Adrenal gland (tissue), 9 donors: ENCODE measurements at regions not wholly inside any gene's neighbourhood (a gene's known extent, or its start where the extent isn't known, plus 50 kb on each side); places are given as distances from the start of the nearest gene placed in this dataset.

Experiments used
- DNase-seq, 7 donors: peaks; one replicate each; pipeline ENCODE4 v3.0.0-alpha.2; 2019 to 2020
- H3K27ac ChIP-seq, 5 donors: fragments of 200-600 bp; sonication (generic) in 4 of 5; 1 replicate in 3 of 5; 2 replicates in 2 of 5; pipeline versions ENCODE4 v1.5.1 to v1.8.0; 2016 to 2020; ENCODE audit warnings: mild to moderate bottlenecking in 1 of 5
- H3K27me3 ChIP-seq: fragments of 200-600 bp; 2 replicates; pipeline ENCODE4 v1.8.0; 2021
- H3K36me3 ChIP-seq, 2 donors: fragments of 200-600 bp; replicated peaks in 1 of 2; 1 replicate in 1 of 2; 2 replicates in 1 of 2; pipeline versions ENCODE4 v1.5.1 to v1.8.0; 2018 to 2022
- H3K4me1 ChIP-seq, 2 donors: fragments of 200-600 bp; replicated peaks in 1 of 2; 1 replicate in 1 of 2; 2 replicates in 1 of 2; pipeline versions ENCODE4 v1.5.1 to v1.8.0; 2018 to 2021
- H3K4me3 ChIP-seq, 4 donors: fragments of 200-600 bp; sonication (generic) in 3 of 4; one replicate each; pipeline ENCODE4 v1.5.1; 2016 to 2018
- H3K9me3 ChIP-seq, 3 donors: fragments of 200-600 bp; sonication (generic) in 1 of 3; replicated peaks in 1 of 3; 1 replicate in 2 of 3; 2 replicates in 1 of 3; pipeline versions ENCODE4 v1.5.1 to v1.8.0; 2016 to 2021
- CTCF ChIP-seq, 6 experiments: fragments of 450-650 bp in 4 of 6; fragments of 200-600 bp in 2 of 6; sonication (generic) in 1 of 6; IDR thresholded peaks; 1 replicate in 5 of 6; 2 replicates in 1 of 6; pipeline versions ENCODE4 v1.5.1 to v1.8.0; 2016 to 2021; ENCODE audit warnings: antibody characterized with exemption in 6 of 6, mild to moderate bottlenecking in 2 of 6, moderate library complexity in 1 of 6
- POLR2A ChIP-seq, 2 donors: fragments of 450-650 bp; IDR thresholded peaks; one replicate each; pipeline ENCODE4 v1.6.1; 2017; ENCODE audit warnings: antibody characterized with exemption in 2 of 2, mild to moderate bottlenecking in 2 of 2, moderate library complexity in 1 of 2
- WGBS, 4 donors: extraction: QIAGEN DNeasy Blood & Tissue Kit in 2 of 4; methylation state at CpG; one replicate each; pipeline versions ENCODE4 v1.1.5 to v1.1.7; 2013 to 2017; 5-methylcytosine and 5-hydroxymethylcytosine counted together
- intact Hi-C, 2 donors: fragments of 100-400 bp; cut with DNase I; formaldehyde crosslinking; loops; one replicate each; pipeline versions ENCODE4 v1.14.1 to v1.15.0; 2022 to 2023
- donor health status: healthy with polysubstance abuse.
- donor health status: Bipolar disorder and iron deficiency.
- donor health status: DM: yes; HTN: yes; CAD: no.
- donor health status: DM: no; HTN: no; CAD: no.
- donor health status: DM: no; HTN: no; CAD: no.

GRCh38 chr6:170084166-170084730, 206.6 kb downstream of the DLL1 start:
- Histone ChIP-seq H3K4me3 (no peak overlapping the region), H3K27ac (no peak overlapping the region), H3K9me3 (no peaks in the 10 kb centered on the region), H3K4me1 (no peaks in the 10 kb centered on the region), H3K36me3 (no peaks in the 10 kb centered on the region), H3K27me3 (no peaks in the 10 kb centered on the region)
- 82 to 92% (median 90%) methylated on average over 15 to 19 of the region's 21 CpGs for WGBS, 4 donors
- peak in 2 of 7 donors; percentile 6 to 14 for DNase-seq
- no peak for TF ChIP-seq CTCF (IDR thresholded peaks at IDR 0.05)
- TF ChIP-seq POLR2A (IDR thresholded peaks at IDR 0.05) = no peak
- intact Hi-C loops = no loop called here

GRCh38 chr6:170083236-170084051, 207.4 kb downstream of the DLL1 start:
- H3K4me3 ChIP-seq = no peak overlapping the region
- WGBS, 4 donors = 87 to 90% (median 89%) methylated on average over 29 to 33 of the region's 33 CpGs
- H3K36me3 ChIP-seq = no peaks in the 10 kb centered on the region
- no peak overlapping the region for H3K27ac ChIP-seq
- DNase-seq = peak in 2 of 7 donors; percentile 3 to 33
- intact Hi-C loops = no loop called here
- H3K27me3 ChIP-seq = no peaks in the 10 kb centered on the region
- no peaks in the 10 kb centered on the region for H3K4me1 ChIP-seq
- no peaks in the 10 kb centered on the region for H3K9me3 ChIP-seq
- TF ChIP-seq POLR2A (IDR thresholded peaks at IDR 0.05) (no peak), CTCF (IDR thresholded peaks at IDR 0.05) (no peak)

GRCh38 chr6:170082531-170083187, 208.2 kb downstream of the DLL1 start:
- peak in 2 of 7 donors; percentile 9 to 30 for DNase-seq
- 75 to 86% (median 82%) methylated on average over 10 to 12 of the region's 12 CpGs for WGBS, 4 donors
- intact Hi-C loops = no loop called here
- no peaks in the 10 kb centered on the region for H3K9me3 ChIP-seq
- no peak overlapping the region for H3K4me3 ChIP-seq
- no peaks in the 10 kb centered on the region for H3K36me3 ChIP-seq
- no peaks in the 10 kb centered on the region for H3K27me3 ChIP-seq
- no peak overlapping the region for H3K27ac ChIP-seq
- TF ChIP-seq POLR2A (IDR thresholded peaks at IDR 0.05) (no peak), CTCF (IDR thresholded peaks at IDR 0.05) (no peak)
- H3K4me1 ChIP-seq = no peaks in the 10 kb centered on the region

GRCh38 chr6:170082067-170082466, 208.8 kb downstream of the DLL1 start:
- H3K4me1 ChIP-seq = no peaks in the 10 kb centered on the region
- H3K9me3 ChIP-seq = no peaks in the 10 kb centered on the region
- H3K36me3 ChIP-seq = no peaks in the 10 kb centered on the region
- intact Hi-C loops = no loop called here
- TF ChIP-seq CTCF (IDR thresholded peaks at IDR 0.05) = no peak
- TF ChIP-seq POLR2A (IDR thresholded peaks at IDR 0.05) = no peak
- no peaks in the 10 kb centered on the region for H3K27me3 ChIP-seq
- peak in 2 of 7 donors; percentile 3 to 28 for DNase-seq
- 86 to 91% (median 87%) methylated on average over 11 to 13 of the region's 13 CpGs for WGBS, 4 donors
- H3K4me3 ChIP-seq = no peak overlapping the region
- no peak overlapping the region for H3K27ac ChIP-seq
